ENCODE measurements at regions not wholly inside any gene's neighbourhood (a gene's known extent, or its start where the extent isn't known, plus 50 kb on each side); places are given as distances from the start of the nearest gene placed in this dataset.

DNA sequence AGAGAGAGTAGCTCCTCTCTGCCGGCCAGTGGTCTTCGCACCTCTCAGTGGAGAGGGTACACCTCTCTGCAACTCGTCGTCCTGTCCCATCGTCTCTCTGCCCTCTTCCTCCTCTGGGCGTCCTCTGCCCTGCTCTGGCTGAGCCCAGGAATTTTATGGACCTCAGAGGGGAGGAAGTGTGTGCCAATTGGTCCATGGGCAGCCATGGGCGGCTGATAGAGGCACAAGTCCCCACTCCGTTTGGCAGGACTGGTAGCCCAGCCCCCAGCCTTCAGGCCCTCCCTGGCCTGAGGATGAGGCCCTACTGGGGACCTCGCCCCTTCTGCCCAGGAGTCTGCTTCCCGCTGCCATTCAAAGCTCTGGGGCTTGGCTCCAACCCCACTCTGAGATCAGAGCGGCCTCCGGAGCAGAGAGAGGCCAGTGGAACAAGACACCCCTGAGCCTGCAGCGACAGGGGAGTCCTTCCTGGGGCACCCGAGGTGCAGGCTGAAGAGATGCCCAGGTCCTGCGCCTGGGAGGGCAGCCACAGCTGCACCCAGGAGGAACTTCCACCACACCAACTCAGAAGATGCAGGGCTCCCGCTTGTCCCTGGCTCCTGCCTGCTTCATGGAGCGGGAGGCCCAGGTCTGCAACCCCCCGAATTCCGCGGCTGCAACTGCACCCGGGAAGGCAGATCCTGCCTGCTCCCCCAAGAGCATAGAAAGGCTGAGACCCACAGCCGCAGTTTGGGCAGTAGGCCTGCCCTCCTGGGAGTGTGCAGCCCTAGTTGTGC lies 659.9 kb downstream of the KCNT2 start:
- ATAC-seq (ENCODE audit: insufficient read depth, low read depth) = no peak
- no peaks in the 10 kb centered on the region for H3K79me2 ChIP-seq (ENCODE audit: insufficient read depth, low read length)
- H3K9ac ChIP-seq (ENCODE audit: low read depth, low read length) = no peak overlapping the region
- no peaks in the 10 kb centered on the region for H4K20me1 ChIP-seq (ENCODE audit: insufficient read depth, low read length)
- no peaks in the 10 kb centered on the region for H3K9me3 ChIP-seq (ENCODE audit: insufficient read depth, low read length, severe bottlenecking)
- DNase-seq = no peak
- no peaks in the 10 kb centered on the region for H3K36me3 ChIP-seq (ENCODE audit: insufficient read depth, low read length)
- H3K4me2 ChIP-seq (ENCODE audit: insufficient read depth, low read length) = no peak overlapping the region
- no peaks in the 10 kb centered on the region for H3K27me3 ChIP-seq (ENCODE audit: insufficient read depth, low read length, poor library complexity)
- H3K27ac ChIP-seq (ENCODE audit: low read length) = no peak overlapping the region
- no peak overlapping the region for H2AFZ ChIP-seq (ENCODE audit: low read depth, low read length)
- no peak overlapping the region for H3K4me3 ChIP-seq (ENCODE audit: low read depth in 1 of 2, low read length in 2 of 2)
- TF ChIP-seq, protein P1, sequence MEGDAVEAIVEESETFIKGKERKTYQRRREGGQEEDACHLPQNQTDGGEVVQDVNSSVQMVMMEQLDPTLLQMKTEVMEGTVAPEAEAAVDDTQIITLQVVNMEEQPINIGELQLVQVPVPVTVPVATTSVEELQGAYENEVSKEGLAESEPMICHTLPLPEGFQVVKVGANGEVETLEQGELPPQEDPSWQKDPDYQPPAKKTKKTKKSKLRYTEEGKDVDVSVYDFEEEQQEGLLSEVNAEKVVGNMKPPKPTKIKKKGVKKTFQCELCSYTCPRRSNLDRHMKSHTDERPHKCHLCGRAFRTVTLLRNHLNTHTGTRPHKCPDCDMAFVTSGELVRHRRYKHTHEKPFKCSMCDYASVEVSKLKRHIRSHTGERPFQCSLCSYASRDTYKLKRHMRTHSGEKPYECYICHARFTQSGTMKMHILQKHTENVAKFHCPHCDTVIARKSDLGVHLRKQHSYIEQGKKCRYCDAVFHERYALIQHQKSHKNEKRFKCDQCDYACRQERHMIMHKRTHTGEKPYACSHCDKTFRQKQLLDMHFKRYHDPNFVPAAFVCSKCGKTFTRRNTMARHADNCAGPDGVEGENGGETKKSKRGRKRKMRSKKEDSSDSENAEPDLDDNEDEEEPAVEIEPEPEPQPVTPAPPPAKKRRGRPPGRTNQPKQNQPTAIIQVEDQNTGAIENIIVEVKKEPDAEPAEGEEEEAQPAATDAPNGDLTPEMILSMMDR (IDR thresholded peaks at IDR 0.05; ENCODE audit: borderline replicate concordance, extremely low read depth, low read length, poor library complexity, severe bottlenecking) = no peak
- TF ChIP-seq EZH2 (IDR thresholded peaks at IDR 0.05; ENCODE audit: borderline replicate concordance, low read depth, low read length, severe bottlenecking) = no peak
- H3K4me1 ChIP-seq (ENCODE audit: insufficient read depth, low read length) = no peaks in the 10 kb centered on the region

DNA sequence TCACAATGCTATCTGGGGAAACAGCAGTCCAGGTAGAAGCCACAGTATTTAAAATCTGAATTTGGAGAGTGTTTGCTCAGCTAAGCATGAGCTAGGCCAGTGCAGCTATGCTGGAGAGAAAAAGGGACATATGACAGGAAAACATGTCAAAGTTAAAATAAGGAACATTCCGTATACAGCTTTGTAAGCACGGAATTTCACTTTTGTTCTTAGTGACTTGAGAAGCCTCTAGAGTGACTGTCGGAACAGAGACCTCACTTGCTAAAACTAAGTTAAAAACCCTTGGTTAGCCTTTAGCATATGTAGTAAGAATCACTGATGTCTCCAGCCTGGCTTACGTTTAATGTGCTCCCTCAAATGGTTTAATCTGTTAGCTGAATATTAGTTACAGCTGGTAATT lies 661.7 kb downstream of the KCNT2 start:
- TF ChIP-seq EZH2 (IDR thresholded peaks at IDR 0.05; ENCODE audit: borderline replicate concordance, low read depth, low read length, severe bottlenecking) = no peak
- Histone ChIP-seq H3K79me2 (ENCODE audit: insufficient read depth, low read length) (no peaks in the 10 kb centered on the region), H3K36me3 (ENCODE audit: insufficient read depth, low read length) (no peaks in the 10 kb centered on the region), H4K20me1 (ENCODE audit: insufficient read depth, low read length) (no peaks in the 10 kb centered on the region), H3K27ac (ENCODE audit: low read length) (no peak overlapping the region), H3K4me1 (ENCODE audit: insufficient read depth, low read length) (no peaks in the 10 kb centered on the region), H3K4me3 (ENCODE audit: low read depth in 1 of 2, low read length in 2 of 2) (no peak overlapping the region), H3K9ac (ENCODE audit: low read depth, low read length) (no peak overlapping the region), H2AFZ (ENCODE audit: low read depth, low read length) (no peak overlapping the region), H3K4me2 (ENCODE audit: insufficient read depth, low read length) (no peak overlapping the region), H3K9me3 (ENCODE audit: insufficient read depth, low read length, severe bottlenecking) (no peaks in the 10 kb centered on the region), H3K27me3 (ENCODE audit: insufficient read depth, low read length, poor library complexity) (no peaks in the 10 kb centered on the region)
- no peak for ATAC-seq (ENCODE audit: insufficient read depth, low read depth)
- no peak for DNase-seq

DNA sequence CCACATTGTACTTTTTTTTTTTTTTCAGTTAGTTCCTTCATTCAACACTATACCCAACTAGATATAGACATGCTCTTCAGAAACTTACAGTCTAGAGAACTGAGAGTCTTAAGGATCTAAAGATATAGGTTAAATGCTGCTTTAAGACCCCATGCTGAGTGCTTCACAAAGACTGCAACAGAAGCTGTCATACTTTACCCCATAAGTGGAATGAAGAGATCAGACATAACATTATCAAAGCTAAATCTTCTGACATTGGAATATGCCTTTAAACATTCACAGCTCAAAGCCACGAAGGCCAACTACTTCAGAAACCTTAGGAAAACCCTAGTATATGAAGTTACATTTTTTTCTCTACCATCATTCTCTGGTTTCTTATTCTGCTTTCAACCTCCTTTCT lies 666.4 kb downstream of the KCNT2 start:
- no peaks in the 10 kb centered on the region for H4K20me1 ChIP-seq (ENCODE audit: insufficient read depth, low read length)
- no peak overlapping the region for H2AFZ ChIP-seq (ENCODE audit: low read depth, low read length)
- no peak overlapping the region for H3K4me2 ChIP-seq (ENCODE audit: insufficient read depth, low read length)
- no peak overlapping the region for H3K4me3 ChIP-seq (ENCODE audit: low read depth in 1 of 2, low read length in 2 of 2)
- H3K27me3 ChIP-seq (ENCODE audit: insufficient read depth, low read length, poor library complexity) = no peaks in the 10 kb centered on the region
- no peaks in the 10 kb centered on the region for H3K9me3 ChIP-seq (ENCODE audit: insufficient read depth, low read length, severe bottlenecking)
- no peak overlapping the region for H3K9ac ChIP-seq (ENCODE audit: low read depth, low read length)
- H3K27ac ChIP-seq (ENCODE audit: low read length) = no peak overlapping the region
- no peak for DNase-seq
- no peak for ATAC-seq (ENCODE audit: insufficient read depth, low read depth)
- H3K4me1 ChIP-seq (ENCODE audit: insufficient read depth, low read length) = no peaks in the 10 kb centered on the region
- no peaks in the 10 kb centered on the region for H3K79me2 ChIP-seq (ENCODE audit: insufficient read depth, low read length)
- TF ChIP-seq, protein P1 (IDR thresholded peaks at IDR 0.05; ENCODE audit: borderline replicate concordance, extremely low read depth, low read length, poor library complexity, severe bottlenecking) = no peak
- no peak for TF ChIP-seq EZH2 (IDR thresholded peaks at IDR 0.05; ENCODE audit: borderline replicate concordance, low read depth, low read length, severe bottlenecking)
- no peaks in the 10 kb centered on the region for H3K36me3 ChIP-seq (ENCODE audit: insufficient read depth, low read length)

DNA sequence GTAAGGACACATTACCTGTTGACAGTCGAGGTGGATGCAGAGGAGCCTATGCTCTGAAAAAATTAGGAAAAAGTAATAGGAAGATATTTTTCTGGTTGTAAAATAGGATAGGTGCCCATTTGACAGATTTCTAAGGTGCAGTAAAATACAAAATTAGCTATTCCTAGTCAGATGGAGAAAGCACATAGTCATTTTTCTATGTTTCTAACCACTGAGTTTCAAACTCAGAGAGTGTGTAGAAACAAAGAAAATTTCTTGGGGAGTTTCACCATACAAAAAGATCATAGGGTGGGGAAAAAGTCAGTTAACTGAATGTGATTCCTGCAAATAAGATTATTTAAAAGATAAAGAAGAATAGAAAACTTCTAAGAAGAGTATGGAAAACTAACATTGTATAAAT lies 666.9 kb downstream of the KCNT2 start:
- no peak overlapping the region for H3K27ac ChIP-seq (ENCODE audit: low read length)
- no peaks in the 10 kb centered on the region for H3K4me1 ChIP-seq (ENCODE audit: insufficient read depth, low read length)
- H3K9me3 ChIP-seq (ENCODE audit: insufficient read depth, low read length, severe bottlenecking) = no peaks in the 10 kb centered on the region
- ATAC-seq (ENCODE audit: insufficient read depth, low read depth) (no peak), DNase-seq (no peak)
- no peak overlapping the region for H2AFZ ChIP-seq (ENCODE audit: low read depth, low read length)
- no peaks in the 10 kb centered on the region for H3K27me3 ChIP-seq (ENCODE audit: insufficient read depth, low read length, poor library complexity)
- no peak overlapping the region for H3K4me2 ChIP-seq (ENCODE audit: insufficient read depth, low read length)
- H3K36me3 ChIP-seq (ENCODE audit: insufficient read depth, low read length) = no peaks in the 10 kb centered on the region
- no peaks in the 10 kb centered on the region for H4K20me1 ChIP-seq (ENCODE audit: insufficient read depth, low read length)
- H3K9ac ChIP-seq (ENCODE audit: low read depth, low read length) = no peak overlapping the region
- no peak overlapping the region for H3K4me3 ChIP-seq (ENCODE audit: low read depth in 1 of 2, low read length in 2 of 2)
- TF ChIP-seq EZH2 (IDR thresholded peaks at IDR 0.05; ENCODE audit: borderline replicate concordance, low read depth, low read length, severe bottlenecking) = no peak
- no peaks in the 10 kb centered on the region for H3K79me2 ChIP-seq (ENCODE audit: insufficient read depth, low read length)
